ENCODE measurements at regions not wholly inside any gene's neighbourhood (a gene's known extent, or its start where the extent isn't known, plus 50 kb on each side); places are given as distances from the start of the nearest gene placed in this dataset.
"Not testable (repeated sequence)": the region's sequence is repeated elsewhere in the genome, so short reads cannot be mapped to it uniquely, and the experiment has no call there.

DNA sequence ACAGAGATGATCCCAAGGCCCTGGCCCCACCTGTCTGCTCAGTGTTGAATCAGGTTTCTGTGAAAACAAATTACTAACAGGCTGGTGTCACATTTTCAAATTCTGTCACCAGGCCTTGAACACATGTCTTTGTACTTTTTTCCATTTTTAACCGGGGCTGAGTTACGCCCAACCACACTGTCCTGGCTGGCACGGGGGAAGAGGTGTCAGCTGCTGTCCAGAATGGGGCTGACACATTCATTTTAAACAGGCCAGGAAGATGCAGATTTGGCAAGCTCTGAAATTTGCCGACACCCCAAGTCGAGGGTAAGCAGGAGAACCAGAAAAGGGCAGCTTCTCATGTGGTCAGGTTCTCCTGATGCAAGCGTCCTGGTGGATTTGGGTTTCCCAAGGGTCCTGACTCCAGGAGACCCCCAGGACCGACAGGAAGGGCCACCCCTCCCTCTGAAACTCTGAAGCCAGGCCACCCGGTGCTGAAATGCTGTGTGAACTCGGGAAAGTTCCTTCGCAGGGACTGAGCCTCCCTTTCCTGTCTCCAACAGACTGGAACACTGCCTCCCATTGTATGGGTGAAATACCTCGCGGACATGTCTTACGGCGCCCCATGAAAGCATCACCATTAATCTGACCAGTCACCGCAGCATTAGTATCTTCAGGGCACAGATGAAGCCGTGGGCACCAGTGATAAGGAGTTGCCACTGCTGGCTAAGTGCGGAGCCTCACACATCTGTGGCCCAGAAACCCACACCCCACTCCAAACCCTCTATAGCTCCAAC is 90.5 kb upstream of the METTL9 start:
- DNase-seq (ENCODE audit: low spot score) = peak; percentile 71
- not testable (repeated sequence) for H3K27me3 Mint-ChIP-seq (ENCODE audit: low read depth); H3K4me3 Mint-ChIP-seq (ENCODE audit: unreplicated experiment); H3K9me3 Mint-ChIP-seq (ENCODE audit: low read depth); H3K36me3 Mint-ChIP-seq (ENCODE audit: low read depth)
- Mint-ChIP-seq H3K4me1 (ENCODE audit: low read depth) (peaks cover 67% of the 10 kb centered on the region), H3K27ac (ENCODE audit: unreplicated experiment) (peak overlapping the region; percentile 55)

- H3K4me1 Mint-ChIP-seq (ENCODE audit: low read depth) = peaks cover 74% of the 10 kb centered on the region
- not testable (repeated sequence) for H3K9me3 Mint-ChIP-seq (ENCODE audit: low read depth); H3K27me3 Mint-ChIP-seq (ENCODE audit: low read depth); H3K4me3 Mint-ChIP-seq (ENCODE audit: unreplicated experiment); H3K36me3 Mint-ChIP-seq (ENCODE audit: low read depth)
- peak overlapping the region; percentile 55 for H3K27ac Mint-ChIP-seq (ENCODE audit: unreplicated experiment)
- peak; percentile 86 for DNase-seq (ENCODE audit: low spot score)
These were observed 89.8 kb upstream of the METTL9 start for GRCh38 chr16:21509437-21510086.

- peak overlapping the region; percentile 55 for H3K27ac Mint-ChIP-seq (ENCODE audit: unreplicated experiment)
- H3K36me3 Mint-ChIP-seq (ENCODE audit: low read depth); H3K4me3 Mint-ChIP-seq (ENCODE audit: unreplicated experiment): not testable (repeated sequence)
These were observed 88.5 kb upstream of the METTL9 start for GRCh38 chr16:21510869-21511255.

DNA sequence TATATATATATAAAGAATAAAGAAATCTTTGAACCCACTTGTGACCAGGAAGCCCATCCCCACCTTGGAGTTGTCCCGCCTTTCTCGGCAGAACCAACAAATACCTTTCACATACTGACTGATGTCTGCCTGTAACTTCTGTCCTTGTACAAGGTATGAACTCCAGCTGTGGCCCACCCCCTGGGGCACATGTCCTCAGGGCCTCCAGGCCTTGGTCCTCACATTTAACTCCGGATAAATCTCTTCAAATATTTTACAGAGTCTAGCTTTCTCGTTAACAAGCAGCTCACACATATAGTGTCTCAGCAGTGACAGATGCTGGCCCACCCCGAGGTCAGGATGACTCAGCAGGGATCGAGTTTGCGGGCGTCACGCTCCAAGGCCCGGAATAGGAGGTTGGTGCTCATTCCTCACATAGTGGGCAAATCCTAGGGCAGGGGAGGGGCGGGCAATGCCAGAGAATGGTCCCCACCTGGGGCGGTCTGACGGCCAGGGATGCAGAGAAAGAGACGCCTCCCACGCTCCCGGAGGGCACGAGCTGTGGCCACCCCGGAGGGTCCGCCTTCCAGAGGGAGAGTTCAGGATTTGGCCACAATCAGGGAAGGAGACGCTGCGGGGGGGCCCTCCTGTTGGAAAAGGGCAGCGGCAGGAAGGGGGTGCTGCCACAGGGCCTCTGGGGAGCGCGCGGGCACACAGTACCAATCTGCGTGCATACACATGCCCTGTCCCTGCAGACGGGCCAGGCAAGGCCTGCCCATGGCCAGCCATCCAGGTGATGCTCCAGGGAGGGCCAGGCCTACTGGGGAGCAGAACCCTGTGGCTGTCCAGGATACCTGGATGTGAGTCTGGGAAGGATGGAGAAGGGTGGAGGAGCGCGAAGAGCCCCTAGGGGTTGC is 87.8 kb upstream of the METTL9 start:
- not testable (repeated sequence) for H3K36me3 Mint-ChIP-seq (ENCODE audit: low read depth); H3K27me3 Mint-ChIP-seq (ENCODE audit: low read depth); H3K9me3 Mint-ChIP-seq (ENCODE audit: low read depth)
- H3K4me1 Mint-ChIP-seq (ENCODE audit: low read depth) = peaks cover 91% of the 10 kb centered on the region
- peak overlapping the region; percentile 58 for H3K4me3 Mint-ChIP-seq (ENCODE audit: unreplicated experiment)
- peak overlapping the region; percentile 98 for H3K27ac Mint-ChIP-seq (ENCODE audit: unreplicated experiment)
- peak; percentile 97 for DNase-seq (ENCODE audit: low spot score)

More at GRCh38 chr16:21510869-21511255, 88.5 kb upstream of the METTL9 start:
- H3K9me3 Mint-ChIP-seq (ENCODE audit: low read depth); H3K27me3 Mint-ChIP-seq (ENCODE audit: low read depth): not testable (repeated sequence)
- DNase-seq (ENCODE audit: low spot score) = peak; percentile 74
- peaks cover 85% of the 10 kb centered on the region for H3K4me1 Mint-ChIP-seq (ENCODE audit: low read depth)

DNA sequence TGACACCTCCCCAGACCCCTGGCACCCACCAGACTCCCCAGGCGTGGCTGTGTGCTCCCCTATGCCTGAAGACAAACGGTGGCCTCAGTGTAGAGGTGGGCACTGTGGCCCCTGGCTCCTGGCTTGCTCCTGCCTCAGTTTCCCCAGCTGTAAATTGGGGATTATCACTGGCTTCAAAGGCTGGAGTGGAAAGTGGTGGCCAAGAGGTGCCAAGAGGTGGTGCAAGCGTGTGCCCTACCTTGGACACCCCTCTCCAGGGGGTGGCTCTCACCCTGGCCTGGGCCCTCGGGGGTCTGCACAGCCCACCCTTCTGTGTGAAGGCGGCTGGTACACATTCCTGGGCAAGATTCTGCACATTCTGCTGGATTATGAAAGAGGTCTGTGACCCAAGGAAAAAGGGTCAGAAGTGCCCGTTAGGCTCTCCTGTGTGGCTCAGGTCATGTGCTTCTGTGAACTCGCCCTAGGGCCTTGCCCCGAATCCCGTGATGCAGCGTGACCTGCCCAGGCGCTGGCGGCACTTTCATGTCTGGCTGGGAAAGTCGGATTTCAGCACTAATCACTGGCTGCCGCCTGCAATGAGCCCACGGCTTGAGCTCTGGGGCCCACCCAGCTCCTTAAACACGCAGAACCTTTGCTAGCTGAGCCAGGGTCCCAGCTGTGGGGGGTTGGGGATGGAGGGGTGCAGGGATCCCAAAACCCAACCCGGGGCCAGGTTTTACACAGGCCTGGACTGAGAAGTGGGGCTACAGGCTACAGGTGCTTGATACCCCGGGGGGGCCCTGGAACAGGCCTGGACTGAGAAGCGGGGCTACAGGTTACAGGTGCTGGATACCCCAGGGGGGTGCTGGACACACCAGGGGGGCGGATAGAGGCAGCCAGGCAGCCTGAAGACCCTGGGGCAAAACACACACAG is 86.8 kb upstream of the METTL9 start:
- H3K4me3 Mint-ChIP-seq (ENCODE audit: unreplicated experiment); H3K9me3 Mint-ChIP-seq (ENCODE audit: low read depth); H3K27me3 Mint-ChIP-seq (ENCODE audit: low read depth); H3K36me3 Mint-ChIP-seq (ENCODE audit: low read depth): not testable (repeated sequence)
- H3K4me1 Mint-ChIP-seq (ENCODE audit: low read depth) = peaks cover 90% of the 10 kb centered on the region
- peak; percentile 94 for DNase-seq (ENCODE audit: low spot score)
- peak overlapping the region; percentile 98 for H3K27ac Mint-ChIP-seq (ENCODE audit: unreplicated experiment)

DNA sequence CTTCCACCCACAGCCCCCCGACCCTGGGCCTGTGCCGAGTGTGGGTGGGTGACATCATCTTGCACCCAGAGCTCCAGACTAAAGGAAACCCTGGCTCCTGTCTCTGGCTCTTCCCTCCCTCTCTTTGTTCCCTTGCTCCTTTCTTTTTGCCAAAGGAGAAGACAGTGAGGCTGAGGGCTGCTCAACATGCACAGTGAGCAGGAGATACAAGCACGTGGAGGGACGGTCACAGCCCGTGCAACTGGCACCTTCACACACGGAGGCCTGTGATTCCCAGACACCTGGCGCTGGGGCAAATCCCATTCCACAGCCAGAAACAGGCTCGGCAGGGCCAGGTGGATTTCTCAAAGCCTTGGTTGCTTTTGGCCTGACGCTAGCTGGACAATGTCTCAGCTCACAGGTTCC is 86.0 kb upstream of the METTL9 start:
- peak overlapping the region; percentile 10 for H3K4me3 Mint-ChIP-seq (ENCODE audit: unreplicated experiment)
- H3K9me3 Mint-ChIP-seq (ENCODE audit: low read depth); H3K27me3 Mint-ChIP-seq (ENCODE audit: low read depth); H3K36me3 Mint-ChIP-seq (ENCODE audit: low read depth): not testable (repeated sequence)
- peaks cover 87% of the 10 kb centered on the region for H3K4me1 Mint-ChIP-seq (ENCODE audit: low read depth)
- H3K27ac Mint-ChIP-seq (ENCODE audit: unreplicated experiment) = peak overlapping the region; percentile 75
- DNase-seq (ENCODE audit: low spot score) = peak; percentile 89

DNA sequence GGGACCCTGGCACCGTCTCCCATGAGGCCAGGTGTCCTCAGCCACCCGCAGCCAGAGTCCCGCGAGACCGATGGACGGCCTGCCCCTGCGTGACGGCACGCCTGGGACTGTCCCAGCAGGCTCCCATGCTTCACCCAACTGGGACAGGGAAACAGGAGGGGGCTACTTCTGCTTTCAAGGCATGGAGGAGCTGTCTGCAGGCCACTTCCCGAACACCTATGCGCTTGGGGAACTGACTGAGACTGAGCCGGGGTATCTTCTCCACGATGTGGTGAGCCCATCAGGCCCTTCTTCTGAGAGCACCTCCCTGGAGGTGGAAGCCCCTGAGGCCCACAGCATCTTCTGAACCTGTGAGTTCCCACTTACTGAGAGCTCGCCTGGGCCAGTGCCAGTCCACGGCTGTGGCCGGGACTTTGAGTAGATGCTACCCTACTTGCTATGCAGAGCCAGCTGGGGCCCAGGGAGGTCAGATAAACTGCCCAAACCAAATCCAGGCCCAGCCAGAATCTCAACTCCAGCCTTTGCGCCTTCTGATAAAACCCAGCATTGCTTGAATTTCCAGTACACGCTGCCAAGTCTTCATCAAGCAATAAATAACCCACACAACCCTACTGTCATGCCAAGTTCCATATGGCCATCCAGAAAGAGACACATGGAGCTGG is 85.4 kb upstream of the METTL9 start:
- H3K36me3 Mint-ChIP-seq (ENCODE audit: low read depth); H3K9me3 Mint-ChIP-seq (ENCODE audit: low read depth); H3K4me3 Mint-ChIP-seq (ENCODE audit: unreplicated experiment); H3K27me3 Mint-ChIP-seq (ENCODE audit: low read depth): not testable (repeated sequence)
- peaks cover 84% of the 10 kb centered on the region for H3K4me1 Mint-ChIP-seq (ENCODE audit: low read depth)
- DNase-seq (ENCODE audit: low spot score) = peak; percentile 88
- H3K27ac Mint-ChIP-seq (ENCODE audit: unreplicated experiment) = peak overlapping the region; percentile 65

DNA sequence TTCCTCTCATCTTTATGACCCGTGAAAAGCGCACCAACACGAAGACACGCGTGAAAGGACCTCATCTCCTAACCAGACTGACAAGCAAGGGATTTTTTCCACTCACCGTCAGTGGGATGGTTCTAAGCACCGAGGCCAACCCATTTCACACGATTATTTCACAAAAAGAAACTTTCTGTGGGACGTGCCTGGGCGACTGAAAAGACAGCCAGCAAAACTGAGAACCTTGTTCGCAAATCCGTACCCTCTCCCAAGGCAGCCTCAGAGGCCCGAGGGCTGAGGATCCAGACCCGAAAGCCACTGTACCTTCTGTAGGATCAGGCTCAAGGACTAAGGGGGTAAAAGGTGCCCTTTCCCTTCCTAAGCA is 84.9 kb upstream of the METTL9 start:
- peak overlapping the region; percentile 65 for H3K27ac Mint-ChIP-seq (ENCODE audit: unreplicated experiment)
- not testable (repeated sequence) for H3K9me3 Mint-ChIP-seq (ENCODE audit: low read depth); H3K4me3 Mint-ChIP-seq (ENCODE audit: unreplicated experiment); H3K36me3 Mint-ChIP-seq (ENCODE audit: low read depth); DNase-seq (ENCODE audit: low spot score); H3K27me3 Mint-ChIP-seq (ENCODE audit: low read depth)
- peaks cover 78% of the 10 kb centered on the region for H3K4me1 Mint-ChIP-seq (ENCODE audit: low read depth)

DNA sequence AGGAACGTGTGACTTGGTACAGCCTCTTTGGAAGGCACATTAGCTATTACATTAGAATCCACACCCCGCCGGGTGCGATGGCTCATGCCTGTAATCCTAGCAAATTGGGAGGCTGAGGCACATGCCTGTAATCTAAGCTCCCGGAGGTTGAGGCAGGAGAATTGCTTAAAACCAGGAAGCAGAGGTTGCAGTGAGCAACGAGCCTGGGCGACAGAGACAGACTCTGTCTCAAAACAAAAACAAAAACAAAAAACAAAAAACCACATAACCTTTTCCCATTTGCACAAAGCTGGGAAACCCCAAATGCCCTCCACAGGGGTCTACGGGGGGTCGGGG is 82.7 kb upstream of the METTL9 start:
- not testable (repeated sequence) for DNase-seq (ENCODE audit: low spot score); H3K9me3 Mint-ChIP-seq (ENCODE audit: low read depth); H3K27me3 Mint-ChIP-seq (ENCODE audit: low read depth); H3K36me3 Mint-ChIP-seq (ENCODE audit: low read depth)
- peak overlapping the region; percentile 80 for H3K27ac Mint-ChIP-seq (ENCODE audit: unreplicated experiment)
- H3K4me1 Mint-ChIP-seq (ENCODE audit: low read depth) = peaks cover 64% of the 10 kb centered on the region
- H3K4me3 Mint-ChIP-seq (ENCODE audit: unreplicated experiment) = peak overlapping the region; percentile 38

GRCh38 chr16:21517263-21517662 is 82.1 kb upstream of the METTL9 start:
- peak overlapping the region; percentile 91 for H3K4me3 Mint-ChIP-seq (ENCODE audit: unreplicated experiment)
- not testable (repeated sequence) for H3K27me3 Mint-ChIP-seq (ENCODE audit: low read depth); H3K36me3 Mint-ChIP-seq (ENCODE audit: low read depth)

DNA sequence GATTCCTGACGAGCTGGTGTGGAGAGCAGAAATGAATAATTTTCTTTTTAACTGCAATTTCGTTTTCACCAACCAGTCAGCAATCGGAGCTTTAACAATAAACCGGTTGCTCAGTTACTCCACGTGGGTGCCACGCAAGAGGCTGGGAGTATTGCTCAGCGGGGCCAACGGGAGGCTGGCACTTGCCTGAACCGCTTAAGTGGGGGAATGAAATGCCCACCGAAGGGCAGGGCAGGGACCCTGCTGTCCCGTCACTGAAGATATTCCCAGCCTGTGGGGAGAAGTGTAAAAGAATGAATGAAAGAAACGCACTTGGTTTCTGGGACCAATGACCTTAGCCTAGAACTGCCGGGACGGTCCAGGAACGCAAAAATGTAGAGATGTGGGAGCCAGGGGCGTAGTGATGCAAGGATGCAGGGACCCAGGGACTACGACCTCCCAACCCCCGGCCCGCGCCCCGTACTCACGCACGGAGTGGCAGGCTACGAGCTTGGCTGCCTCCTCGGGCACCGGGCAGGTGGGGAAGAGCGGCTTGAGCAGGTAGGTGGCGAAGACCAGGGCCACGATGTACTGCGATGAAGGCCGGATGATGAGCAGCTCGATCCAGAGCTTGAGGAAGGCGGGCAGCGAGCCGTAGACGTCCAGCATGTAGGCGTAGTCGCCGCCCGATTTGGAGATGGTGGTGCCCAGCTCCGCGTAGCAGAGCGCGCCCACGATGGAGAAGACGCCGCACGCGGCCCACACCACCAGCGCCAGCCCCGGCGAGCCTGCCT is 79.8 kb upstream of the METTL9 start:
- DNase-seq (ENCODE audit: low spot score) = peak; percentile 92
- Mint-ChIP-seq H3K4me1 (ENCODE audit: low read depth) (peaks cover 41% of the 10 kb centered on the region), H3K4me3 (ENCODE audit: unreplicated experiment) (peak overlapping the region; percentile 91), H3K27ac (ENCODE audit: unreplicated experiment) (peak overlapping the region; percentile 98)
- H3K27me3 Mint-ChIP-seq (ENCODE audit: low read depth); H3K36me3 Mint-ChIP-seq (ENCODE audit: low read depth); H3K9me3 Mint-ChIP-seq (ENCODE audit: low read depth): not testable (repeated sequence)

More at GRCh38 chr16:21517263-21517662, 82.1 kb upstream of the METTL9 start:
- peaks cover 61% of the 10 kb centered on the region for H3K4me1 Mint-ChIP-seq (ENCODE audit: low read depth)
- H3K27ac Mint-ChIP-seq (ENCODE audit: unreplicated experiment) = peak overlapping the region; percentile 95
- DNase-seq (ENCODE audit: low spot score); H3K9me3 Mint-ChIP-seq (ENCODE audit: low read depth): not testable (repeated sequence)
